WTC11 (cell line): ENCODE measurements at regions not wholly inside any gene's neighbourhood (a gene's known extent, or its start where the extent isn't known, plus 50 kb on each side); places are given as distances from the start of the nearest gene placed in this dataset.

Experiments
- ATAC-seq: fragments of 200-7000 bp; cut with Tn5 transposase; 2 replicates; pipeline ENCODE4 v1.10.0; 2021; ENCODE audit warnings: mild to moderate bottlenecking, moderate library complexity
- CTCF ChIA-PET: fragments of 300-600 bp; sonication (Branson Sonifier 250); formaldehyde crosslinking; loops from one replicate; lab custom pipeline; 2021; ENCODE audit warnings: antibody characterized with exemption; lab: Charles Lee
- POLR2A ChIA-PET: fragments of 350-600 bp; sonication (Branson Sonifier 250); formaldehyde crosslinking; loops from one replicate; lab custom pipeline; 2021; ENCODE audit warnings: antibody characterized with exemption; lab: Charles Lee
- DNase-seq: peaks from one replicate; pipeline ENCODE4 v3.0.0; 2021; ENCODE audit warnings: low spot score
- H3K27ac Mint-ChIP-seq: 2 replicates; pipeline ENCODE4 v1.8.0; 2021; ENCODE audit warnings: mixed read lengths
- H3K27me3 Mint-ChIP-seq: 2 replicates; pipeline ENCODE4 v1.8.0; 2021; ENCODE audit warnings: low read depth, mild to moderate bottlenecking, moderate library complexity, mixed read lengths
- H3K36me3 Mint-ChIP-seq: 2 replicates; pipeline ENCODE4 v1.8.0; 2021; ENCODE audit warnings: mixed read lengths
- H3K4me1 Mint-ChIP-seq: 2 replicates; pipeline ENCODE4 v1.8.0; 2022; ENCODE audit warnings: mixed read lengths
- H3K4me3 Mint-ChIP-seq: 2 replicates; pipeline ENCODE4 v1.8.0; 2021; ENCODE audit warnings: mild to moderate bottlenecking, moderate library complexity, mixed read lengths
- H3K9me3 Mint-ChIP-seq: 2 replicates; pipeline ENCODE4 v1.8.0; 2021; ENCODE audit warnings: mixed read lengths
- ARID4B ChIP-seq: sonication (generic); formaldehyde crosslinking; IDR thresholded peaks from 2 replicates; pipeline ENCODE4 v1.8.0; 2023; ENCODE audit warnings: missing genetic modification reagents, mild to moderate bottlenecking, borderline replicate concordance
- ATF1 ChIP-seq: sonication (generic); formaldehyde crosslinking; IDR thresholded peaks from 2 replicates; pipeline ENCODE4 v1.8.1; 2023; ENCODE audit warnings: mild to moderate bottlenecking, moderate library complexity, missing genetic modification reagents
- ATF2 ChIP-seq: sonication (generic); formaldehyde crosslinking; IDR thresholded peaks from 2 replicates; pipeline ENCODE4 v1.8.1; 2022; ENCODE audit warnings: low read depth, missing genetic modification reagents, borderline replicate concordance
- CTCF ChIP-seq: fragments of 200-600 bp; IDR thresholded peaks from 2 replicates; pipeline ENCODE4 v1.8.0; 2022; ENCODE audit warnings: antibody characterized with exemption
- E2F5 ChIP-seq: sonication (generic); formaldehyde crosslinking; IDR thresholded peaks from 2 replicates; pipeline ENCODE4 v1.8.1; 2022; ENCODE audit warnings: mild to moderate bottlenecking, moderate library complexity, missing genetic modification reagents
- ELF4 ChIP-seq: sonication (generic); formaldehyde crosslinking; IDR thresholded peaks from 2 replicates; pipeline ENCODE4 v1.8.1; 2022; ENCODE audit warnings: low read depth, mild to moderate bottlenecking, moderate library complexity, missing genetic modification reagents
- IRF1 ChIP-seq: sonication (generic); formaldehyde crosslinking; IDR thresholded peaks from 2 replicates; pipeline ENCODE4 v1.8.0; 2023; ENCODE audit warnings: missing genetic modification reagents
- NFYB ChIP-seq: sonication (generic); formaldehyde crosslinking; conservative IDR thresholded peaks from 2 replicates; pipeline ENCODE4 v1.8.0; 2022; ENCODE audit warnings: low read depth, missing genetic modification reagents
- NR2C2 ChIP-seq: sonication (generic); formaldehyde crosslinking; IDR thresholded peaks from 2 replicates; pipeline ENCODE4 v1.8.0; 2022; ENCODE audit warnings: mild to moderate bottlenecking, missing genetic modification reagents
- PRRX2 ChIP-seq: fragments of 250-450 bp; sonication (Bioruptor Pico); IDR thresholded peaks from 2 replicates; pipeline ENCODE4 v1.8.0; 2021; ENCODE audit warnings: mild to moderate bottlenecking
- RELA ChIP-seq: sonication (generic); formaldehyde crosslinking; IDR thresholded peaks from 2 replicates; pipeline ENCODE4 v1.8.1; 2022; ENCODE audit warnings: missing genetic modification reagents, mild to moderate bottlenecking, borderline replicate concordance
- SMAD4 ChIP-seq: sonication (generic); formaldehyde crosslinking; IDR thresholded peaks from 2 replicates; pipeline ENCODE4 v1.8.0; 2022; ENCODE audit warnings: mild to moderate bottlenecking, missing genetic modification reagents
- USF2 ChIP-seq: sonication (generic); formaldehyde crosslinking; IDR thresholded peaks from 2 replicates; pipeline ENCODE4 v1.8.1; 2023; ENCODE audit warnings: mild to moderate bottlenecking, missing genetic modification reagents, moderate library complexity
- ZNF423 ChIP-seq: fragments of 250-450 bp; sonication (Bioruptor Pico); IDR thresholded peaks from 2 replicates; pipeline ENCODE4 v2.1.2; 2022; ENCODE audit warnings: mild to moderate bottlenecking, moderate library complexity
- ZNF425 ChIP-seq: fragments of 250-450 bp; sonication (Bioruptor Pico); conservative IDR thresholded peaks from 2 replicates; pipeline ENCODE4 v1.9.0; 2021; ENCODE audit warnings: mild to moderate bottlenecking
- ZNF532 ChIP-seq: fragments of 250-450 bp; sonication (Bioruptor Pico); IDR thresholded peaks from 2 replicates; pipeline ENCODE4 v1.9.0; 2021; ENCODE audit warnings: mild to moderate bottlenecking, borderline replicate concordance

- no peak for DNase-seq
- Mint-ChIP-seq H3K4me3 (no peak overlapping the region), H3K9me3 (peaks cover 30% of the 10 kb centered on the region), H3K27ac (no peak overlapping the region), H3K27me3 (0 out of 2 replicates have a peak, but pooled peaks cover 3% of the 10 kb centered on the region), H3K4me1 (peaks cover under 1% of the 10 kb centered on the region; the same call in 1 of the 2 replicates), H3K36me3 (peaks cover 5% of the 10 kb centered on the region; the same call in 1 of the 2 replicates)
- ATAC-seq, result no peak
- ChIA-PET POLR2A (no interaction called here), CTCF (no interaction called here)
- no peak for TF ChIP-seq ZNF425
- no peak for TF ChIP-seq ARID4B (CRISPR knock-in tag)
- no peak for TF ChIP-seq ZNF532 (CRISPR knock-in tag)
- TF ChIP-seq USF2 (CRISPR knock-in tag), result no peak
- no peak for TF ChIP-seq ZNF423
- no peak for TF ChIP-seq ATF1 (CRISPR knock-in tag)
- no peak for TF ChIP-seq NR2C2
- TF ChIP-seq ATF2, result no peak
These were observed 1404.5 kb upstream of the SPRY2 start for GRCh38 chr13:81745391-81745790.

- H3K4me3 Mint-ChIP-seq, result no peak overlapping the region
- H3K27ac Mint-ChIP-seq, result no peak overlapping the region
- H3K9me3 Mint-ChIP-seq, result peaks cover 32% of the 10 kb centered on the region
- H3K4me1 Mint-ChIP-seq, result peaks cover 4% of the 10 kb centered on the region; the same call in 1 of the 2 replicates
- DNase-seq, result no peak
- H3K27me3 Mint-ChIP-seq, result no peaks in the 10 kb centered on the region
- CTCF ChIA-PET, result no interaction called here
- no peak for TF ChIP-seq ELF4 (CRISPR knock-in tag)
- TF ChIP-seq PRRX2 (CRISPR knock-in tag), result no peak
- TF ChIP-seq IRF1, result no peak
- no peak for TF ChIP-seq RELA (CRISPR knock-in tag)
- TF ChIP-seq E2F5 (CRISPR knock-in tag), result no peak
- TF ChIP-seq USF2 (CRISPR knock-in tag), result no peak
- TF ChIP-seq CTCF, result no peak
- TF ChIP-seq SMAD4 (CRISPR knock-in tag), result no peak
- no peak for TF ChIP-seq NFYB (CRISPR knock-in tag)
- ATAC-seq, result no peak
- H3K36me3 Mint-ChIP-seq, result 0 out of 2 replicates have a peak, but pooled peaks cover 11% of the 10 kb centered on the region
- POLR2A ChIA-PET, result no interaction called here
These were observed 1397.4 kb upstream of the SPRY2 start for GRCh38 chr13:81738364-81738763.
